Cardiac fibroblast (primary cell): ENCODE measurements at regions not wholly inside any gene's neighbourhood (a gene's known extent, or its start where the extent isn't known, plus 50 kb on each side); places are given as distances from the start of the nearest gene placed in this dataset.

Experiments
- DNase-seq, 2 donors: peaks; one replicate each; pipeline versions ENCODE4 v3.0.0 to v3.0.0-alpha.2; 2010; ENCODE audit warnings: low read depth in 2 of 2
- H3K4me3 ChIP-seq, 2 donors: replicated peaks in 1 of 2; 1 replicate in 1 of 2; 2 replicates in 1 of 2; pipeline ENCODE4 v1.5.1; 2011; ENCODE audit warnings: low read depth in 2 of 2, low read length in 2 of 2, mild to moderate bottlenecking in 2 of 2, moderate library complexity in 1 of 2
- TF ChIP-seq, protein P1 (sequence below): IDR thresholded peaks from one replicate; pipeline ENCODE4 v1.5.1; 2011; ENCODE audit warnings: low read depth, mild to moderate bottlenecking, low read length, inconsistent platforms

DNA sequence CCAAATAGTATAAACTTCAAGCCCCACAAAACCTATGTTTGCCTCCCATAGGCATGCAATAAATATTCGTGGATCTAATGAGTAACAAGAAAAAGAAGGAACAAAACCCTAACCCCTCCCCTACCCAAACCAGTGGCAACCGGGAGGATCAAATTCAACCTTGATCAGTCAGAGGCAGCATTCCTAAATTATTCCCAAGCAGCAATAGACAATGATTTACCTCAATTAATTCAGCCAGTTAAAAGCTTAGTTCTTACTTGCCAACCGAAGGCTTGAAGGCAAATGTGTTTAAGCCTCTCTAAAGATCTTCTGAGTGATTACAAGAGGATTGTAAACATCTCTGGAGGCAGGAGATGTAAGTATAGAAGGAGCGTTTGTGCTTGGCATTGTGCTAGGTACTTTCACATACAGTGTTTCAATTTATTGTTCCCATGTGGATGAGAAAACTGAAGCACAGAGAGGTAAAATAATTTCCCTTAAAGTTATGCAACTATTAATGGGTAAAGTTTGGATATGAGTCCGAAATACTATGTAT lies 197.7 kb downstream of the MTX2 start:
- DNase-seq: no peak

DNA sequence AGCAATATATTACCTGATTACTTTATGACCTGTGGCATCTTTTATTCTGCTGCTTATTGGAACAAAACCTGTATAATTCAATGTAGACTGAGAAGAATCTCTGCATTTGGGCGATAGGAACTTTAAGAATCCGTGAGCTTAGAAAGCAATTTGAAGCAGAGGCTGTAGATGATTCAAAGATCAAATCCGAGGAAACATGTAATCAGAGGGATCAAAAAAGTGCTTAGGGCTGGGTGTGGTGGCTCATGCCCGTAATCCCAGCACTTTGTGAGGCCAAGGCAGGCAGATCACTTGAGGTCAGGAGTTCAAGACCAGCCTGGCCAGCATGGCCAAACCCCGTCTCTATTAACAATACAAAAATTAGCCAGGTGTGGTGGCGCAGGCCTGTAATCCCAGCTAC lies 198.4 kb downstream of the MTX2 start:
- DNase-seq: no peak
- TF ChIP-seq, protein P1, sequence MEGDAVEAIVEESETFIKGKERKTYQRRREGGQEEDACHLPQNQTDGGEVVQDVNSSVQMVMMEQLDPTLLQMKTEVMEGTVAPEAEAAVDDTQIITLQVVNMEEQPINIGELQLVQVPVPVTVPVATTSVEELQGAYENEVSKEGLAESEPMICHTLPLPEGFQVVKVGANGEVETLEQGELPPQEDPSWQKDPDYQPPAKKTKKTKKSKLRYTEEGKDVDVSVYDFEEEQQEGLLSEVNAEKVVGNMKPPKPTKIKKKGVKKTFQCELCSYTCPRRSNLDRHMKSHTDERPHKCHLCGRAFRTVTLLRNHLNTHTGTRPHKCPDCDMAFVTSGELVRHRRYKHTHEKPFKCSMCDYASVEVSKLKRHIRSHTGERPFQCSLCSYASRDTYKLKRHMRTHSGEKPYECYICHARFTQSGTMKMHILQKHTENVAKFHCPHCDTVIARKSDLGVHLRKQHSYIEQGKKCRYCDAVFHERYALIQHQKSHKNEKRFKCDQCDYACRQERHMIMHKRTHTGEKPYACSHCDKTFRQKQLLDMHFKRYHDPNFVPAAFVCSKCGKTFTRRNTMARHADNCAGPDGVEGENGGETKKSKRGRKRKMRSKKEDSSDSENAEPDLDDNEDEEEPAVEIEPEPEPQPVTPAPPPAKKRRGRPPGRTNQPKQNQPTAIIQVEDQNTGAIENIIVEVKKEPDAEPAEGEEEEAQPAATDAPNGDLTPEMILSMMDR: no peak
- no peak overlapping the region for H3K4me3 ChIP-seq

More for the DNA sequence above, 197.7 kb downstream of the MTX2 start:
- H3K4me3 ChIP-seq: no peak overlapping the region
- TF ChIP-seq, protein P1: no peak

DNA sequence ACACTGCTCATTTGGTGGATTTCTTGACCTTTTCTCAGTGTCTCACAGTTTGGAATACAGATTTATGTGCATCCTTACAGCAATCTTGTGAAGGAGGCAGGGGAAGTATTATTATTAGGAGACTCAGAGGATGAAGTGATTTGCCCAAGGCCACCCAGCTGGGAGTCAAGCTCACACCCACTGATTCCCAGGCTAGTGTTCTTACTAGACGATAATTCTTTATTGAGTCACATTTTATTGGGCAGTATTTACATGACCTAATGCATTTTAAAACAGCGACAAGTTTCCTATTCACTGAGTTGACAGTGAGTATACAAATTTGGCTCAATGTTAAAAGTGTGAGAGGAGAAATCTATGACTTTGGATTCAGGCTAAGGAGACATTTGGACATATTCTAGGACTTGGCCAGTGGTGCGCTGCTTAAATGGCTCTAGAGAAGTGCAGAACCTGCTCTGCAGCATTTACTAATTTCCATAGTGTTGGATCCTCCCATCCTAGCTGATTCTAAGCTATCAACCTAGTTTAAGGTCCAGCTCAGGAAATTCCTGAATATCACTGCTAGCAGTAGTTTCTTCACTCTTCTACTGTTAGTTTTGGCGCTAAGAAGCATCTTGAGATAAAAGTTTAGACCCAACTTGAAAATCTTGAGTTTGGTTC lies 199.3 kb downstream of the MTX2 start:
- no peak overlapping the region for H3K4me3 ChIP-seq
- DNase-seq: no peak
- TF ChIP-seq, protein P1: no peak

DNA sequence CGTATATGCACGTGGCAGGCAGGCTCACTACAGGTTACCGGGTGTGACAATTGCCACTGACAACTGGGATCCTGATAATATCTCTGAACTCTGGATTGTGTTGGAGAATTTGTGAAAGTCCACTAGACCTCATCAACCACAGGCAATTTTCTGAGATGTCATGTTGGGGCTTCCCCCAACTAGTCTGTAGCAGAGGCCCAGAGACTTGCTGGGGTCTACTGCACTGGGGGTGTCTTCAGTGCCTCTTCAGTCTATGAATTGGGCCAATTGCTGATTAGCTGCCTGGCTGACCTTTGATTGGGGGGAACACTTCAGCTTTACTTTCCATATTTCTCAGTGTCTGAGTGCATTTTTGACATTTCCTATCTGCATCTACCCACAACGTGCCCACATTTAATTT lies 201.5 kb downstream of the MTX2 start:
- no peak for DNase-seq
- H3K4me3 ChIP-seq: no peak overlapping the region
- TF ChIP-seq, protein P1: no peak

DNA sequence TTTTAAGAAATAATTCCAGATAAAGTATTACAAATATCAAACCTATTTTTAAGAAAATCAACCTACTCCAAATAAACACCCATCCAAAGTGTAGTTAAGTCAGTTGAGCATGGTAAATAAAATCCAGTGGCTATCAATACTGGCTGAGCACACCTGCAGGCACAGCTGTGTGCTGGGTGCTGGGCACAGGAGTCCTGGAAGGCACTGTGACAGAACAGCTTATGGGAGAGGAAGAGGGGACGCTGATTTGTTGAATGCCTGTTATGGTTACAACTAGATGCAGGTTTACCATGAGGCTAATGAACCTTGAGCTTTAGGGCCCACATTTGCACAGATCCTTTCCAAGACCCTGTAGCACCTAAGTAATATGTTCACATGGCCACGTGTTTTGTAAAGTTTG lies 202.7 kb downstream of the MTX2 start:
- TF ChIP-seq, protein P1: no peak
- H3K4me3 ChIP-seq: no peak overlapping the region
- DNase-seq: no peak

DNA sequence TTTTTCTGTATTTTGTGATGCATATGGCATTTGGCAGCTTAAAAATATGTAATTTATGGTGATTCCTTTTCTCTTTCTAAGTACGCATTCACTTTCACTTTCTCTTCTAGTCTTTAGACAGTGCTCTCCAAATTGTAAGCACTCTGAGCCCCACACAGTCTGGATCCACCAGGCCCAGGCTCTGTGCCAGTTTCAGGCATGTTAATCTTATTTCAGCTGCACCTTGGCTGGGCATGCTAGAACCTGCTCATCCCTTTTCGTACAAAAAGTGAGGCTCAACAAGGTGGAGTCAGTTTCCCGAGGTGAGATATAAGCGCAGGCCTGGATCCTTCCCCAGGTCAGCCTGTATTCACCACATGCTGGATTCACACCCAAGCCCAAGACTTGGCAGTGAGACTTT lies 203.9 kb downstream of the MTX2 start:
- DNase-seq: peak; percentile 35
- TF ChIP-seq, protein P1: no peak
- peak overlapping the region in 1 of 2 donors; percentile 11 for H3K4me3 ChIP-seq

DNA sequence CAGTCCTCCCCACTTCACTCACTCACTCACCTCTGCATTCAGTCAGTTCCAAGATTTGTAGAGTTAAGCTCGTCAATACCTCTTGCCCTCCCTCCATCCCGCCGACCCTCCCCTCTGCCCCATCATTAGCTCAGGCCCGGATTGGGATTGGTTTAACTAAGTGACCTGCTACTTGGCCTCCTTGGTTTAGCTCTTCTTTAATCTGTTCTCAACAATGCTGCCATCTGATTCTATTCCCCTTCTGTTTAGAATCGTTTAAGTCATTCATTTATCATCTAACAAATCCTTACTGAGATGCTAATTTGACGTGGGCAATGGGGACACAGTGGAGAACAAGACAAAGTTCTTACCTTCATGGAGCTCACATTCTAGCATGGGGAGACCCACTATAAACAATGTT lies 204.6 kb downstream of the MTX2 start:
- no peak for DNase-seq
- TF ChIP-seq, protein P1: no peak
- H3K4me3 ChIP-seq: no peak overlapping the region
